Activated T-helper 1 cell treated with anti-CD3 and anti-CD28 coated beads, Interleukin-12 subunit alpha, Interleukin-12 subunit beta, Interleukin-2, Interleukin-4 antibody, amounts not matched to agents 30 ng/mL and 10 ng/mL and 1 ng/mL, durations not matched to agents 14 hours and 24 hours and 36 hours (primary cell): ENCODE measurements at regions not wholly inside any gene's neighbourhood (a gene's known extent, or its start where the extent isn't known, plus 50 kb on each side); places are given as distances from the start of the nearest gene placed in this dataset.
"Not testable (repeated sequence)": the region's sequence is repeated elsewhere in the genome, so short reads cannot be mapped to it uniquely, and the experiment has no call there.

Source experiments
- DNase-seq: peaks from one replicate; pipeline ENCODE4 v3.0.0; 2021; ENCODE audit warnings: low spot score
- H3K27ac Mint-ChIP-seq: one replicate; pipeline ENCODE4 v1.8.0; 2021; ENCODE audit warnings: mild to moderate bottlenecking, mixed read lengths
- H3K27me3 Mint-ChIP-seq: one replicate; pipeline ENCODE4 v1.8.0; 2022; ENCODE audit warnings: mild to moderate bottlenecking, moderate library complexity, mixed read lengths; ENCODE audit not compliant: insufficient read depth
- H3K36me3 Mint-ChIP-seq: one replicate; pipeline ENCODE4 v1.8.0; 2021; ENCODE audit warnings: low read depth, mixed read lengths
- H3K4me1 Mint-ChIP-seq: one replicate; pipeline ENCODE4 v1.8.0; 2021; ENCODE audit warnings: low read depth, mixed read lengths
- H3K4me3 Mint-ChIP-seq: one replicate; pipeline ENCODE4 v1.8.0; 2021; ENCODE audit warnings: mild to moderate bottlenecking, moderate library complexity, mixed read lengths
- H3K9me3 Mint-ChIP-seq: one replicate; pipeline ENCODE4 v1.8.0; 2021; ENCODE audit warnings: mixed read lengths
- intact Hi-C: fragments of 100-400 bp; cut with micrococcal nuclease; formaldehyde crosslinking; loops from one replicate; pipeline ENCODE4 v1.15.1; 2024

DNA sequence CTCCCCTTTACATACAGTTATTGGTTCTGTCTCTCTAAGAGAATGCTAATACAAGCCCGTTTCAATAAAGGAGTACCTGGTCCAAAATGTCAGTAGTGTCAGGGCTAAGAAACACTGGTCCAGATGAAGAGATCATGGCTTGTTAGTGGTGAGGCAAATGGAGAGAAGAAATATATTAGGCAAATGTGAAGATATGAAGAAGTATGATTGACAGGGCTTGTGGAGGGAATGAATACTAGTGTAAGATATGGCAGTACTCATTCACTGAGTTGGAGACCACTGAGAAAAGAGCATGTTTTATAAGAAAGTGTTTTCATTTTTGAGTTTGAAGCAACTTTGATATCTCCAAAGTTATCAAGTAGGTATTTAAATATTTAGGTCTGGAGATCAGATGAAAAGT is 290.5 kb upstream of the MEF2C start:
- no peaks in the 10 kb centered on the region for H3K9me3 Mint-ChIP-seq
- no peak for DNase-seq
- intact Hi-C loops: no loop called here
- H3K27me3 Mint-ChIP-seq: no peaks in the 10 kb centered on the region
- no peaks in the 10 kb centered on the region for H3K4me1 Mint-ChIP-seq
- no peaks in the 10 kb centered on the region for H3K36me3 Mint-ChIP-seq
- no peak overlapping the region for H3K4me3 Mint-ChIP-seq
- no peak overlapping the region for H3K27ac Mint-ChIP-seq

DNA sequence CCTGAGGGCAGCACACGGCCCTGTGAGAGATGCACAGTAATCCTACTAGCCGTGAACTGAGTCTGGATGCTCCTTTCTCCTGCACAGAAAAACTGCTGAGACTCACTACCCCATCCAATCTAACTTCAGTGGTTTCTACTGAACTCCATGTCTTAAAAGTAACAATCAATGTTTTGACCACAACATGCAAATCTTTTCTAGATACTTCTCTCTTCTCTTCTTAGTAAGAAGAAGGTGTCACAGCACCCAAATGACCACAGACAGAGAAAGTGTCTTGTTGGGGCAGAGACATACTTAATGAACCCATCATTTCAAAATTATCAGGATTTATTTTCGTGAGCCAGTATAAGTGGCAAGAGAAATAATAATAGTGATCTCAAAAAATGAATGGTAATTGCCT is 285.8 kb upstream of the MEF2C start:
- DNase-seq: no peak
- H3K36me3 Mint-ChIP-seq: no peaks in the 10 kb centered on the region
- H3K4me1 Mint-ChIP-seq: no peaks in the 10 kb centered on the region
- H3K27me3 Mint-ChIP-seq: no peaks in the 10 kb centered on the region
- H3K4me3 Mint-ChIP-seq: no peak overlapping the region
- no peak overlapping the region for H3K27ac Mint-ChIP-seq
- H3K9me3 Mint-ChIP-seq: peaks cover 3% of the 10 kb centered on the region
- intact Hi-C loops: no loop called here

DNA sequence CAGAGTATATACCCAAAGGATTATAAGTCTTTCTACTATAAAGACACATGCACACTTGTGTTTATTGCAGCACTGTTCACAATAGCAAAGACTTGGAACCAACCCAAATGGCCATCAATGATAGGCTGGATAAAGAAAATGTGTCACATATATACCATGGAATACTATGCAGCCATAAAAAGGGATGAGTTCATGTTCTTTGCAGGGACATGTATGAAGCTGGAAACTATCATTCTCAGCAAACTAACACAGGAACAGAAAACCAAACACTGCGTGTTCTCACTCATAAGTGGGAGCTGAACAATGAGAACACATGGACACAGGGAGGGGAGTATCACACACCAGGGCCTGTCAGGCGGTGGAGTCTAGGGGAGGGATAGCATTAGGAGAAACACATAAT is 281.7 kb upstream of the MEF2C start:
- DNase-seq, H3K9me3 Mint-ChIP-seq, H3K4me3 Mint-ChIP-seq, intact Hi-C loops, H3K36me3 Mint-ChIP-seq, H3K4me1 Mint-ChIP-seq, H3K27me3 Mint-ChIP-seq, H3K27ac Mint-ChIP-seq: not testable (repeated sequence)

DNA sequence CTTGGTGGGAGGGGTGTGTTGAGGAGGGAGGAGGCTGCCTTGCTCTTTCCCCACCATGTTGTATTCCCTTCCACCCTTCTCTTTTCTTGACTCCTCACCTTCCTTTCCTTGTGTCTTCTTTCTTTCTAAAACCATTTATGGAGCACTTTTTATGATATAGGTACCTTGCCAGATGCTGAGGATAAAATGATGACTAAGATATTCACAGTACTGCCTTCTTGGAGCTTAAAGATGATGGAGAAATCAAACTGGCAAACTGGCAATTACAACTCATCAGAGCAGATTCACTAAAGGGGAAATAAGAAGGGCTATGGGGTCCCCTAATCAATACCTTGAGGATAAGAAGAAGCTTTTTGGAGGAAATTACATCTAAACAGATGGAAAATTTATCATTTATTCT is 273.2 kb upstream of the MEF2C start:
- H3K4me3 Mint-ChIP-seq: no peak overlapping the region
- intact Hi-C loops: no loop called here

DNA sequence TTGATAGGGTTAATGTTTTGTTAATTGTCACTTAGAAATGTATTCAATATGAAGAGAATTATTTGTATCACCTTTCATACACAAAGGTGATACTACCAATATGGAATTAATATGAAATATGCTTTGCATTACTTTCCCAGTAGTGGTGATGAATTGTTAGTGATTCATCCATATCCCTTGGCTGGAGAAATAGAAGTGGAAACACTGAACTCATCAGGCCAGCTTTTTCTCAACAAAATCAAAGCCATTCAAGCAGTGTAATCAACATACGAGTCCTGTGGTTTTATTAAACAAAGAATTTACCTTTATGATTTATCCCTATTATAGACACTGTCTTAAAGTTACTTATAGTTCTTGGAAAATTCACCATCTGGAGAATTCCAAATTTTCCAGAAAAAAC is 264.0 kb upstream of the MEF2C start:
- Mint-ChIP-seq H3K27me3 (no peaks in the 10 kb centered on the region), H3K4me3 (no peak overlapping the region), H3K36me3 (no peaks in the 10 kb centered on the region), H3K9me3 (no peaks in the 10 kb centered on the region), H3K4me1 (no peaks in the 10 kb centered on the region), H3K27ac (no peak overlapping the region)
- intact Hi-C loops: no loop called here
- DNase-seq: no peak

More for the DNA sequence above, 273.2 kb upstream of the MEF2C start:
- DNase-seq: no peak
- no peaks in the 10 kb centered on the region for H3K9me3 Mint-ChIP-seq
- no peaks in the 10 kb centered on the region for H3K36me3 Mint-ChIP-seq
- no peaks in the 10 kb centered on the region for H3K4me1 Mint-ChIP-seq
- H3K27me3 Mint-ChIP-seq: no peaks in the 10 kb centered on the region
- H3K27ac Mint-ChIP-seq: no peak overlapping the region

DNA sequence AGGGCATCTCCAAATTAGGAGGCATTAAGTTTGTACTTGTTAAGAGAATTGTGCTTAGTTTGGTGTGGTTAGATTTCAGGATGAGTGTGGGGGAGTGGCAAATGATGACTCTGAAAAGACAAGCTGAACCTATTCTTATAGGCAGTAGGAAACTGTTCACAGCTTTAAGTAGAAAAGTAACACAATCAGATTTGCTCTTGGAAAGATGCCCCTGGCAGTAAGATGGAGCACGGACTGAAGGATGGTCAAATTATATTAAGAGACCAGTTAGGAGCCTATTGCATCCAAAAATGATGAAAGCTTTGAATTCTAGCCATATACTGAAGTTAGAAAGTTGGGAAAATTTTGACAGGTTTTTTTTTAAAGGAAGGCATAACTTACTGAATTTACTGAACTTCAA is 254.2 kb upstream of the MEF2C start:
- Mint-ChIP-seq H3K27ac (no peak overlapping the region), H3K36me3 (no peaks in the 10 kb centered on the region), H3K9me3 (no peaks in the 10 kb centered on the region), H3K4me1 (no peaks in the 10 kb centered on the region), H3K4me3 (no peak overlapping the region), H3K27me3 (no peaks in the 10 kb centered on the region)
- DNase-seq: no peak
- intact Hi-C loops: no loop called here

DNA sequence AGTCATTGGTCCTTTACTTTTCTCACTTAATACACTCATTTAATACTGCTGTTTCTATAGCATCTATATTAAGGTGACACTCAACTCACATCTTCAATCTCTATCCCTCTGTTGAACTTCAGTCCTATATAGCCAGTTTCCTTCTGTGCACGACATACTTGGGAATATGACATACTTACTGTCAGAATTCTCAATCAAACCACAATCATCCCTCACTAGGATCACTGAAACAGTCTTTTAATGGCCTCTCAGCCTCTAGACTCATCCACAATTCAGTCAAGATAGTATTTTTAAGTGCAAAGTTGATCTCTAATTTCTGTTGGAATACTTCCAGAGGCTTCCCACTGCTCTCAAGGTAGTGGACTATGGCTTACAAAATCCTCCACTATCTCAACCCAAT is 251.0 kb upstream of the MEF2C start:
- Mint-ChIP-seq H3K36me3 (no peaks in the 10 kb centered on the region), H3K4me1 (no peaks in the 10 kb centered on the region), H3K27ac (no peak overlapping the region), H3K27me3 (no peaks in the 10 kb centered on the region), H3K9me3 (no peaks in the 10 kb centered on the region), H3K4me3 (no peak overlapping the region)
- intact Hi-C loops: no loop called here
- DNase-seq: no peak

DNA sequence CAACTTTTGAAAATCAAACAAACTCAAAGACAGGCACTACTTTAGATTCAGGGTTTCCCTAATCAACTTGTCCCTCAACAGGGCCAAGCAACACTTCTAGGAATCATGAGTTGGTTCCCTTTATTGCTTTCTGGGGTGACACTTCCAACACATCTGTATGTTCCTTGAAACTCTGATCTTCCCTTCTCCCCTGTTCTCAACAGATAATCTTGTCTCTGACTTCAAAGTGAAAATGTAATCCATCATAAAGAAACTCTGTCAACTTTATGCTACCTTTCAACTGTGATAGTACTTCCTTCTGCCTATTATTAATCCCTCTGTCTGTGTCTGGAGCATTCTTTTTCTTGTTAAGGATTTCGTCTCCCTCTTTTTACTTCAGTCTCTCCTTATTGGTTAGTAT is 250.1 kb upstream of the MEF2C start:
- H3K4me1 Mint-ChIP-seq: no peaks in the 10 kb centered on the region
- H3K9me3 Mint-ChIP-seq: no peaks in the 10 kb centered on the region
- DNase-seq: no peak
- intact Hi-C loops: no loop called here
- H3K36me3 Mint-ChIP-seq: no peaks in the 10 kb centered on the region
- H3K27me3 Mint-ChIP-seq: no peaks in the 10 kb centered on the region
- no peak overlapping the region for H3K4me3 Mint-ChIP-seq
- H3K27ac Mint-ChIP-seq: no peak overlapping the region

DNA sequence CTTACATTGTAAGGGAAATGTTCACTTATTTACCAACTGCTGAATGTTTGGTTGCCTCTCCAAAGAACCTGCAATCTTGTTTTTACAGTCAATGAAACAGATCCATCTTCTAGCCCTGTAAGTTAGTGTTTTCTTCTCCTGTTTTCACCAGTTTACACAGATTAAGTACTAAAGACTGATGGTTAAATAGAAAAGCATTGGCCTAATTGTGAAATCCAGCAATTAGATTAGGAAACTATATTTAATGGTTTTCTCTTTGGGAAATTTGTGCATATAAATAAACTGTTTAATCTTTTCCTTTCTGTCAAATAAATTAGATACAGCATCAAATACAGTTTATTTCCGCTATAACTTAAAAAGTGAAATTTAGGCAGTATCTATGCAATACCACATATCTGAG is 247.9 kb upstream of the MEF2C start:
- Mint-ChIP-seq H3K4me3 (no peak overlapping the region), H3K27me3 (no peaks in the 10 kb centered on the region), H3K27ac (no peak overlapping the region), H3K4me1 (no peaks in the 10 kb centered on the region), H3K9me3 (no peaks in the 10 kb centered on the region), H3K36me3 (no peaks in the 10 kb centered on the region)
- DNase-seq: no peak
- intact Hi-C loops: no loop called here

DNA sequence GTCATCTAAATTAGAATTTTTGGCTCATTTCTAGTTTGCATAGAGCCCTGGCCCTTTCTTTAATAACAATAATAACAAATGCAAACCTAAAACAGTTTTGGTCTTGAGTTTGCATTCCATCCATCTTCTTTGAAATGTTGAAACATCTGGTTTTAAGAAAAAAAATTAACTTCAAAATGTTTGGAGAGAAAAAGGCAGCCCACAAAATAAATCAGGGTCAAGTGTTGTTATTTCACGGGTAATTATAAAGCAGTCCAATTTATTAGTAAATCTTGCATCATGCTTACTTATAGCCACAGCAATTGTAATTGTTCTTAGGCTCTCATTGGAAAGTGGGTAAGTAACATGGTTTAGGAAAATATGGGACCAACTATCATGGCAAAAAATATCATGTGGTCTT is 247.0 kb upstream of the MEF2C start:
- Mint-ChIP-seq H3K4me3 (no peak overlapping the region), H3K27me3 (no peaks in the 10 kb centered on the region)
- intact Hi-C loops: no loop called here

DNA sequence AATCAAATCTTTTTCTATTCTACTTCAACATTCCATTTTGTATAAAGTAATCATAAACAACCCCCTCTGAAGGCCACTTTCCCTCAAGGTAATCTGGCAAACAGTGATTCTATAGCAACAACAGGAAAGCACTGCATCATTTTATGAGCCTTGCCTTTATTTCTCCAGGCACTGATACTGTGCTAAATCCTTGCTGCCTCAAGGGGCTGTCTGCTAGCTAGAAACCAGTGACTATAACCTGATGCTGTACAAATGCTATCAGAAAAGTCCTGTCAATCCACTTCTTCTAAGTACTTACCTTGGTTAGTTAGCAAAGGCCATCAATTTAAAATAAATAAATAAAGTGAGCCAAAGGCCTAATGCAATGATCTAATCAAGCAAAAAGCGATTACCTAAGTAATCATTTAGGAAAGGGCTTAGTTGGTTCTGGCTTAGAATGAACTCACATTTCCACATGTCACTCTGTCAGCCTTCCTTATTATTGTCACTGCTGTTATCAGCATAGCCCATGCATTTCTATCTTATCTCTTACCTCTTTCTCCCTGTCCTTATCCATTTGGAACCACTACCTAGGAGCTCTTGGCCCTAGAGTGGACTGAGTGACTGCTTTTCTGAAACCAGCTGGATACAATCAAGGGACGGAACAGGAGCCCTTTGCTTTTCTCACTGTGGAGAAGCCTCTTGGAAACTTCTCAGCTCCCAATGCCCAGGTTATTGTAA is 246.1 kb upstream of the MEF2C start:
- Mint-ChIP-seq H3K36me3 (no peaks in the 10 kb centered on the region), H3K9me3 (no peaks in the 10 kb centered on the region), H3K27ac (no peak overlapping the region), H3K4me1 (no peaks in the 10 kb centered on the region), H3K4me3 (no peak overlapping the region), H3K27me3 (no peaks in the 10 kb centered on the region)
- intact Hi-C loops: no loop called here
- DNase-seq: no peak

More for the DNA sequence above, 247.0 kb upstream of the MEF2C start:
- no peak overlapping the region for H3K27ac Mint-ChIP-seq
- H3K36me3 Mint-ChIP-seq: no peaks in the 10 kb centered on the region
- H3K4me1 Mint-ChIP-seq: no peaks in the 10 kb centered on the region
- no peak for DNase-seq
- no peaks in the 10 kb centered on the region for H3K9me3 Mint-ChIP-seq

DNA sequence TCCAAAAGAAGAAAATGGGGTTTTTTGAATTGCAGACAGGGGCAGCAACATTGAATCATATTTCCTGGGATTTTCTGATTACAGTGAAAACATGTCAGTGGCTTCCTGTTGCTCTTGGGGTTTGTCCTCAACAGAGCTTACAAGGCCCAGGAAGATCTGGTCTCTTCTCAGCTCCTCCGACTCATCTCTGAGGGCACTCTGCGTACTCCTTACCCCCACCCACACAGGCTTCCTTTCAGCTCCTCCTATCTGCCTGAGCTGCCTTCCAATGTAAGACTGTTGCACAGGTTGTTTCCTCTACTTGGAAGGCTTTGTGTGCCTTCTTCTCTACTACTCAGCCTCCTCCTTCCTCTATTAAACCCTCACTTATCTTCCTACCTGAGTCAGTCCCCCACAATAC is 245.1 kb upstream of the MEF2C start:
- intact Hi-C loops: no loop called here
- no peaks in the 10 kb centered on the region for H3K4me1 Mint-ChIP-seq
- no peak overlapping the region for H3K27ac Mint-ChIP-seq
- no peaks in the 10 kb centered on the region for H3K36me3 Mint-ChIP-seq
- no peak overlapping the region for H3K4me3 Mint-ChIP-seq
- H3K27me3 Mint-ChIP-seq: no peaks in the 10 kb centered on the region
- no peak for DNase-seq
- no peaks in the 10 kb centered on the region for H3K9me3 Mint-ChIP-seq

DNA sequence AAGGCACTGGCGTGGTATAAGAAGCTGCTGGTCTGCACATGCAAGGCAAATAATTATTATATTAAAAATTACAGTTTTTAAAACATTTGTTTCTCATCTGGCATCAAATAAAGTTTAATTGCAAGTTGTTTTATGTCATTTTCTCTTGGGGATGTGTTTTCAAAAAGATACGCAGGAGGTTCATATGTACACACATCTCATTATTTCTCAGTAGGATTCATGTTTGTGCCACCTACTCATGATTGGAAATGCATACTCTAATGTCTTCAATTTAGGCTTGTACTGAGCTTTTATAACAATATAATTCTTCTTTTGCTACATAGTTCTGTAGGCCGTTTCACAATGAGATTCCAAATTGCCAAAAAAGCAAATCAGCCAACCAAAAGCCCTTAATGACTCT is 244.2 kb upstream of the MEF2C start:
- no peaks in the 10 kb centered on the region for H3K36me3 Mint-ChIP-seq
- intact Hi-C loops: no loop called here
- H3K9me3 Mint-ChIP-seq: no peaks in the 10 kb centered on the region
- H3K27ac Mint-ChIP-seq: no peak overlapping the region
- H3K27me3 Mint-ChIP-seq: no peaks in the 10 kb centered on the region
- no peak overlapping the region for H3K4me3 Mint-ChIP-seq
- no peaks in the 10 kb centered on the region for H3K4me1 Mint-ChIP-seq
- no peak for DNase-seq

DNA sequence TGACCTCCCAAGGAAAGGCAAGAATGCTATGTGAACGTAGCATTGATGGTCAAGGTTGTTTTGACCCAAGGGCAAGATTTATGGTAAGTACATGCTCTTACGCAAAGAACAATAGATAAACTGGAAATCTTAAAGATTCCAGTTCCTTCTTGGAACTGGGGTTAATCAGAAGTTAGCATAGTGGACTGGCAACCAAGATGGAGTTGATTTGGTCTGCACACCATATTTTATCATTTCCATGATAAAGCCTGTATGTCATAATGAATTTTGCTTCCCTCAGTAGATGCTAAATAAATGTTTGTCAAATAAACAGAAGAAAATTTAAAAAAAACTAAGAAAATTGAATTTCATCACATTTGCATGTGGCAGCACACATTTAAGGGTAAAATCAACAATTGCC is 242.4 kb upstream of the MEF2C start:
- no peaks in the 10 kb centered on the region for H3K27me3 Mint-ChIP-seq
- H3K27ac Mint-ChIP-seq: no peak overlapping the region
- H3K36me3 Mint-ChIP-seq: no peaks in the 10 kb centered on the region
- intact Hi-C loops: no loop called here
- DNase-seq: no peak
- H3K9me3 Mint-ChIP-seq: no peaks in the 10 kb centered on the region
- no peak overlapping the region for H3K4me3 Mint-ChIP-seq
- no peaks in the 10 kb centered on the region for H3K4me1 Mint-ChIP-seq
